NT2/D1 (cell line): ENCODE measurements at regions not wholly inside any gene's neighbourhood (a gene's known extent, or its start where the extent isn't known, plus 50 kb on each side); places are given as distances from the start of the nearest gene placed in this dataset.
A peak's percentile ranks its signal among the peaks of the same experiment; 100 is the strongest.
"Not testable (repeated sequence)": the region's sequence is repeated elsewhere in the genome, so short reads cannot be mapped to it uniquely, and the experiment has no call there.

Experiments used
- DNase-seq: peaks from one replicate; pipeline ENCODE4 v3.0.0-alpha.2; 2011; ENCODE audit warnings: low read depth, low spot score
- H3K27me3 ChIP-seq: 2 replicates; pipeline ENCODE4 v1.6.0; 2011; ENCODE audit warnings: mild to moderate bottlenecking; ENCODE audit not compliant: insufficient read length, insufficient read depth
- H3K36me3 ChIP-seq: 2 replicates; pipeline ENCODE4 v1.6.1; 2011; ENCODE audit warnings: mild to moderate bottlenecking, low read length, mixed read lengths; ENCODE audit not compliant: insufficient read depth, insufficient read length
- H3K4me1 ChIP-seq: 2 replicates; pipeline ENCODE4 v1.5.1; 2011; ENCODE audit not compliant: insufficient read depth, insufficient read length
- H3K4me3 ChIP-seq: 2 replicates; pipeline ENCODE4 v1.5.1; 2011; ENCODE audit warnings: low read depth; ENCODE audit not compliant: insufficient read length
- H3K9ac ChIP-seq: 2 replicates; pipeline ENCODE4 v1.6.0; 2011; ENCODE audit warnings: low read depth; ENCODE audit not compliant: insufficient read length
- H3K9me3 ChIP-seq: 2 replicates; pipeline ENCODE4 v1.5.1; 2011; ENCODE audit warnings: mild to moderate bottlenecking, low read length; ENCODE audit not compliant: insufficient read depth
- SUZ12 ChIP-seq: IDR thresholded peaks from 2 replicates; pipeline ENCODE4 v1.6.1; 2011; ENCODE audit not compliant: insufficient read length, insufficient read depth; ENCODE audit errors: extremely low read depth
- YY1 ChIP-seq: IDR thresholded peaks from 2 replicates; pipeline ENCODE4 v1.6.1; 2011; ENCODE audit not compliant: insufficient read length, insufficient read depth
- ZNF274 ChIP-seq: IDR thresholded peaks from 2 replicates; pipeline ENCODE4 v1.6.1; 2011; ENCODE audit warnings: mild to moderate bottlenecking, low read depth, low read length

- no peaks in the 10 kb centered on the region for H3K36me3 ChIP-seq
- TF ChIP-seq SUZ12 (no peak), ZNF274 (no peak), YY1 (no peak)
- H3K27me3 ChIP-seq, result no peaks in the 10 kb centered on the region
- H3K4me3 ChIP-seq, result no peak overlapping the region
- H3K9me3 ChIP-seq, result no peaks in the 10 kb centered on the region
- no peak overlapping the region for H3K9ac ChIP-seq
- DNase-seq, result no peak
- H3K4me1 ChIP-seq, result no peaks in the 10 kb centered on the region
Observed at GRCh38 chr10:59025981-59026765, 150.3 kb upstream of the PHYHIPL start.

DNA sequence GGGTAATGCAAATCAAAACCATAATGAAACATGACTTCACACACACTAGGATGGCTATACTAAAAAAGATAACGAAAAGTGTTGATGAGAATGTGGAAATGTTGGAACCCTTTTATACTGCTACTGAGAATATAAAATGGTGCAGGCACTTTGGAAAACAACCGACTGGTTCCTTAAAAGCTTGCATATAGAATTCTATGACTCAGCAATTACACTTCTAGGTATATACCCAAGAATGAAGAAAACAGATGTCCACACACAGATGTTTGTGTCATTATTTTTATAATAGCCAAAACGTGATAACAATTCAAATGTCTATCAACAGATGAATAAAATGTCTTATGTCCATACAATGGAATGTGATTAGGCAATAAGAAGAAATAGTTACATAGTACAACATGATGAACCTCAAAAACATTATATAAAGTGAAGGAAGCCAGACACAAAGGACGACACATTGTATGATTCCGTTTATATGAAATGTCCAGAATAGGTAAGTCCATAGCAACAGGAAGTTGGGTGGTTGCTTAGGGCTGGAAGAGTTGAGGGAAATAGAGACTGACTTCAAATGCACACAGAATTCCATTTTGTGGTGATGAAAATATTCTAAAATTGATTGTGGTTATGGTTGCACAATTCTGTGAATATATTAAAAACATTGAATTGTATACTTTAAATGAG is 148.3 kb upstream of the PHYHIPL start:
- TF ChIP-seq ZNF274 (no peak), YY1 (no peak), SUZ12 (no peak)
- no peak overlapping the region for H3K9ac ChIP-seq
- no peaks in the 10 kb centered on the region for H3K27me3 ChIP-seq
- H3K9me3 ChIP-seq, result no peaks in the 10 kb centered on the region
- H3K4me3 ChIP-seq, result no peak overlapping the region
- DNase-seq, result no peak
- H3K36me3 ChIP-seq, result no peaks in the 10 kb centered on the region
- H3K4me1 ChIP-seq, result no peaks in the 10 kb centered on the region

DNA sequence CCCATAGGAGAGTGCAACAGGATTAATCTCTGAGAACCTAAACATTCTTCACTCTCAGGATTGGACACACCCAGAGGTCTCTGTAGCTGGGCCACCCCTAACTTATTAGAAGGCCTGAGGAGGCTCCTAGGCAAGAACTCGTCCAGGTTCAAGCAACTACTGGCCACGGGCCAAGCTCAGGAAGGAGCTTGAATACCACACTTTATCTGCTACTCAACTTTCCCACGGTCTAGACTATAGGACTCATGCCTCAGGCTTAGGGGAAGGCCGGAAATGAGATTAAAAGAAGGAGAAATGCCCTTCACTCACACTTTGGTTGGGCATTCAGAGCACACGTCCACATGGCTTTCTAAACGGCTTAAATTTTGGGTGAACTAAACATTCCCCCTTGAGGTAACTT is 142.8 kb upstream of the PHYHIPL start:
- Histone ChIP-seq H3K27me3 (no peaks in the 10 kb centered on the region), H3K9ac (no peak overlapping the region), H3K9me3 (no peaks in the 10 kb centered on the region), H3K4me1 (no peaks in the 10 kb centered on the region), H3K36me3 (no peaks in the 10 kb centered on the region), H3K4me3 (no peak overlapping the region)
- DNase-seq, result no peak
- TF ChIP-seq YY1 (no peak), SUZ12 (no peak), ZNF274 (no peak)

GRCh38 chr10:59036311-59037017 is 140.0 kb upstream of the PHYHIPL start:
- no peaks in the 10 kb centered on the region for H3K4me1 ChIP-seq
- H3K9me3 ChIP-seq, result no peaks in the 10 kb centered on the region
- no peak for DNase-seq
- no peaks in the 10 kb centered on the region for H3K27me3 ChIP-seq
- no peak overlapping the region for H3K4me3 ChIP-seq
- TF ChIP-seq YY1 (no peak), ZNF274 (no peak), SUZ12 (no peak)
- no peak overlapping the region for H3K9ac ChIP-seq
- no peaks in the 10 kb centered on the region for H3K36me3 ChIP-seq

DNA sequence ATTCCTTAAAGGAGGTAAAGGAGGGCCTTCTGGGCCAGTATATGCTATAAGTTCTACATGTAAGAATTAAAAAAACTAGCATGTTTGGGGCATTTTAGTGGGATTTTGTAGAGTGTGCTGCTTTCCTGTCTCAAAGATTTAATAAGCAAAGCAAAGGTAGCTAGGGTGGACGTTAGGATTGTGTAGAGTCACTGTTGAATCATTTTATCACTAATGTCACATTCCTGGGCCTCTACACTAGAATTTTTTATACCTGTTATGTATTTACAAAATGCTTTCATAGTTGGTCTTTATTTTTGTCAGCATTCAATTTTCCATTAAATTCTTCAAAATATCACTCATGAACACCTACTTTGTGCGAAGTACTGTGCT is 139.4 kb upstream of the PHYHIPL start:
- Histone ChIP-seq H3K9ac (no peak overlapping the region), H3K9me3 (no peaks in the 10 kb centered on the region), H3K27me3 (no peaks in the 10 kb centered on the region), H3K4me3 (no peak overlapping the region), H3K36me3 (no peaks in the 10 kb centered on the region), H3K4me1 (no peaks in the 10 kb centered on the region)
- TF ChIP-seq YY1, result no peak
- no peak for DNase-seq

- no peak for DNase-seq
- Histone ChIP-seq H3K36me3 (no peaks in the 10 kb centered on the region), H3K27me3 (no peaks in the 10 kb centered on the region), H3K4me1 (no peaks in the 10 kb centered on the region), H3K9ac (no peak overlapping the region), H3K4me3 (no peak overlapping the region), H3K9me3 (no peaks in the 10 kb centered on the region)
- TF ChIP-seq SUZ12 (no peak), ZNF274 (no peak), YY1 (no peak)
Observed at GRCh38 chr10:59037506-59037905, 138.9 kb upstream of the PHYHIPL start.

- not testable (repeated sequence) for H3K4me3 ChIP-seq, H3K36me3 ChIP-seq, H3K27me3 ChIP-seq, H3K4me1 ChIP-seq, H3K9me3 ChIP-seq, H3K9ac ChIP-seq
- DNase-seq, result peak; percentile 3
Observed at GRCh38 chr10:59043358-59043757, 133.1 kb upstream of the PHYHIPL start.
